ENCODE measurements at regions not wholly inside any gene's neighbourhood (a gene's known extent, or its start where the extent isn't known, plus 50 kb on each side); places are given as distances from the start of the nearest gene placed in this dataset.

DNA sequence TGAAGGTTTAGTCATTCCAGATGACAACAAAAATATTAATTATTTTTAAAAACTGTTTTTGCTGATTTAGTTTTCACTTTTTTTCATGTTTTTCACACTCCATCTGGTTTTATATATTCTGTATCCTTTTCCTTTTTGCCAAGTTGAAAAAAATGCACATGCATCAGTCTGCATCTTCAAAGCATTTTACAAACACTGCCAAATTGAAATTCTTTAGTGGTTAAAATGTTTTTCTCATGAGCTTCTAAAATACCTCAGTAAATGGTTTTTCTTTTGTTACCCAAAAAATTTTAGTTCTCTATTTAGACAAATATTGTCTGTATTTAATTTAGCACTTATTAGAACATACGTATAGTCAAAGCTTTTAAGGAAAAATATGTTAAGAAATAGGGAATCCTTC is 386.9 kb upstream of the HSF2 start:
- WGBS, 2 donors, result 91 to 94% methylated on average over 1 of the region's 1 CpG
- H3K4me1 ChIP-seq (ENCODE audit: control insufficient read depth in 2 of 2, insufficient read depth in 2 of 2, low read length in 1 of 2), result no peaks in the 10 kb centered on the region
- H3K27ac ChIP-seq (ENCODE audit: low read depth in 2 of 2, low read length in 1 of 2), result no peak overlapping the region
- no peak overlapping the region for H3K4me3 ChIP-seq (ENCODE audit: low read depth in 1 of 2, low read length in 2 of 2)
- H3K27me3 ChIP-seq (ENCODE audit: control insufficient read depth in 1 of 2, insufficient read depth in 2 of 2, low read length in 2 of 2), result no peaks in the 10 kb centered on the region
- no peaks in the 10 kb centered on the region for H3K36me3 ChIP-seq (ENCODE audit: control insufficient read depth in 2 of 2, insufficient read depth in 2 of 2, low read length in 1 of 2)
- H3K9me3 ChIP-seq (ENCODE audit: control insufficient read depth in 2 of 2, insufficient read depth in 1 of 2, low read depth in 1 of 2, low read length in 1 of 2), result no peaks in the 10 kb centered on the region

- H3K4me1 ChIP-seq (ENCODE audit: control insufficient read depth in 2 of 2, insufficient read depth in 2 of 2, low read length in 1 of 2), result no peaks in the 10 kb centered on the region
- 93% methylated on average over 3 of the region's 3 CpGs for WGBS, 2 donors
- H3K9me3 ChIP-seq (ENCODE audit: control insufficient read depth in 2 of 2, insufficient read depth in 1 of 2, low read depth in 1 of 2, low read length in 1 of 2), result no peaks in the 10 kb centered on the region
- H3K36me3 ChIP-seq (ENCODE audit: control insufficient read depth in 2 of 2, insufficient read depth in 2 of 2, low read length in 1 of 2), result no peaks in the 10 kb centered on the region
- H3K27ac ChIP-seq (ENCODE audit: low read depth in 2 of 2, low read length in 1 of 2), result no peak overlapping the region
- H3K27me3 ChIP-seq (ENCODE audit: control insufficient read depth in 1 of 2, insufficient read depth in 2 of 2, low read length in 2 of 2), result no peaks in the 10 kb centered on the region
- H3K4me3 ChIP-seq (ENCODE audit: low read depth in 1 of 2, low read length in 2 of 2), result no peak overlapping the region
These were observed 384.5 kb upstream of the HSF2 start for GRCh38 chr6:122014961-122015360.

DNA sequence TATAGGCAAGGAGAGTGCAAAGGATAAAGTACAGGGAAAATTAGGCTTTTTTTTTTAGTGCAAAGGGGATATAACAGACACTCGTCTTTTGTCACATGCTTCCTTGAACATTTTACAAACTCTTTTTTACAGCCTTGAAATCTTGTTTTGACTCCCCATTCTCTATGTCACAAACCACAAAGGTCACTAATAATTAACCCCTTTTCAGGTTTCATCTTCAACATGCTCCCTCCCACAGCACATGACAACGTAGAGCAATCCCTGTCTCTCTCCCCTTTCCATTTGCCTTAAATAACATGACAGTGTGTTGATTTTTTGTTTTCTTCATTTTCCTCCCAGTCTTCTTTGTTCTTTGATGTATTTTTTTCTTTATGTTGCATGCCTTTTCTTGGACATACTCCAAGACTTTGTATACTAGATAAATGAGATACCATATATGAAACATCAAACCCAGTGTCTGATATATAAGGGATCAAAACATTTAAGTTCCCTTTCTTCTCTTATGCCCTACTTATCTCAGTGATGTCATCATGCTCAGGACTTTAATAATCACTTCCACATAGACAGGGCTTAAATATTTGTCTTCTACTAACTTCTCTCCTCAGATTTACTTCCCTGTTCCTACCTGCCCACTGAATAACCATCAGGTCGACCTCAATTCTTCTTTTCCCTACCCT is 378.7 kb upstream of the HSF2 start:
- no peak overlapping the region for H3K4me3 ChIP-seq (ENCODE audit: low read depth in 1 of 2, low read length in 2 of 2)
- H3K4me1 ChIP-seq (ENCODE audit: control insufficient read depth in 2 of 2, insufficient read depth in 2 of 2, low read length in 1 of 2), result no peaks in the 10 kb centered on the region
- H3K9me3 ChIP-seq (ENCODE audit: control insufficient read depth in 2 of 2, insufficient read depth in 1 of 2, low read depth in 1 of 2, low read length in 1 of 2), result no peaks in the 10 kb centered on the region
- WGBS, 2 donors, result 63 to 67% methylated on average over 3 of the region's 3 CpGs
- no peaks in the 10 kb centered on the region for H3K27me3 ChIP-seq (ENCODE audit: control insufficient read depth in 1 of 2, insufficient read depth in 2 of 2, low read length in 2 of 2)
- no peak overlapping the region for H3K27ac ChIP-seq (ENCODE audit: low read depth in 2 of 2, low read length in 1 of 2)
- no peaks in the 10 kb centered on the region for H3K36me3 ChIP-seq (ENCODE audit: control insufficient read depth in 2 of 2, insufficient read depth in 2 of 2, low read length in 1 of 2)

GRCh38 chr6:122025104-122025503 is 374.3 kb upstream of the HSF2 start:
- no peak overlapping the region for H3K27ac ChIP-seq (ENCODE audit: low read depth in 2 of 2, low read length in 1 of 2)
- WGBS, 2 donors, result 58 to 61% methylated on average over 1 of the region's 1 CpG
- H3K9me3 ChIP-seq (ENCODE audit: control insufficient read depth in 2 of 2, insufficient read depth in 1 of 2, low read depth in 1 of 2, low read length in 1 of 2), result no peaks in the 10 kb centered on the region
- H3K4me1 ChIP-seq (ENCODE audit: control insufficient read depth in 2 of 2, insufficient read depth in 2 of 2, low read length in 1 of 2), result no peaks in the 10 kb centered on the region
- no peak overlapping the region for H3K4me3 ChIP-seq (ENCODE audit: low read depth in 1 of 2, low read length in 2 of 2)
- no peaks in the 10 kb centered on the region for H3K27me3 ChIP-seq (ENCODE audit: control insufficient read depth in 1 of 2, insufficient read depth in 2 of 2, low read length in 2 of 2)
- H3K36me3 ChIP-seq (ENCODE audit: control insufficient read depth in 2 of 2, insufficient read depth in 2 of 2, low read length in 1 of 2), result no peaks in the 10 kb centered on the region

- Histone ChIP-seq H3K27me3 (ENCODE audit: control insufficient read depth in 1 of 2, insufficient read depth in 2 of 2, low read length in 2 of 2) (no peaks in the 10 kb centered on the region), H3K4me1 (ENCODE audit: control insufficient read depth in 2 of 2, insufficient read depth in 2 of 2, low read length in 1 of 2) (no peaks in the 10 kb centered on the region), H3K27ac (ENCODE audit: low read depth in 2 of 2, low read length in 1 of 2) (no peak overlapping the region), H3K36me3 (ENCODE audit: control insufficient read depth in 2 of 2, insufficient read depth in 2 of 2, low read length in 1 of 2) (no peaks in the 10 kb centered on the region), H3K4me3 (ENCODE audit: low read depth in 1 of 2, low read length in 2 of 2) (no peak overlapping the region), H3K9me3 (ENCODE audit: control insufficient read depth in 2 of 2, insufficient read depth in 1 of 2, low read depth in 1 of 2, low read length in 1 of 2) (no peaks in the 10 kb centered on the region)
- 77 to 81% methylated on average over 3 of the region's 3 CpGs for WGBS, 2 donors
These were observed 372.7 kb upstream of the HSF2 start for GRCh38 chr6:122026582-122027369.

GRCh38 chr6:122028933-122029522 is 370.4 kb upstream of the HSF2 start:
- Histone ChIP-seq H3K4me3 (ENCODE audit: low read depth in 1 of 2, low read length in 2 of 2) (no peak overlapping the region), H3K4me1 (ENCODE audit: control insufficient read depth in 2 of 2, insufficient read depth in 2 of 2, low read length in 1 of 2) (no peaks in the 10 kb centered on the region), H3K9me3 (ENCODE audit: control insufficient read depth in 2 of 2, insufficient read depth in 1 of 2, low read depth in 1 of 2, low read length in 1 of 2) (no peaks in the 10 kb centered on the region), H3K27me3 (ENCODE audit: control insufficient read depth in 1 of 2, insufficient read depth in 2 of 2, low read length in 2 of 2) (no peaks in the 10 kb centered on the region), H3K27ac (ENCODE audit: low read depth in 2 of 2, low read length in 1 of 2) (no peak overlapping the region), H3K36me3 (ENCODE audit: control insufficient read depth in 2 of 2, insufficient read depth in 2 of 2, low read length in 1 of 2) (no peaks in the 10 kb centered on the region)
- 44 to 57% methylated on average over 5 of the region's 5 CpGs for WGBS, 2 donors

DNA sequence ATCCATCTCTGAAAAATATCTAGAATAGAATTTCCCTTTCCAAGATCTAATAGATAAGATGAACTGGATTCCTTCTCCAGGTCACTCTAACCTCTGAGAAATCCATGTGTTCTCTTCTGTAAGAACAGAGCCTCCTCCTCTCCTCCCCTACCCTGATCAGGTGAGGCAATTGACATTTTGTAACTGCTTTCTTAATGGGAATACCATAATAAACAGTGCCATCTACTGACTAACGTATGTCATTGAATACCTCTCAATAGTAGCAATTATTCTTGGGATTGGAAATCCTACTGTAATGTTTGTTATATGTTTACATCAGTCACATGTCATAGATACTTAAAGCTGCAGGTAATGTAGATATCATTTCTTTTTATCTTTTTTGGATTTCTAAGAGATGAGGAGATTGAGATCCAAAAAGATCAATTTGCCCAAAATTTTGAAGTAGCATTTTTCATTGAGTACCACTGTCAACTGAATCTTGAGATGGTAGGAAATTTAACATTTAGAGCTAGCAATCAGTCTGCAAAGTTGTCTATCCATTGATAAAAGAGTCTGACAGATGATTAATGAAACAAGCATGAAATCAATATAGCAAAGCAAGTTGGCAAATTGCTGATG is 365.8 kb upstream of the HSF2 start:
- H3K36me3 ChIP-seq (ENCODE audit: control insufficient read depth in 2 of 2, insufficient read depth in 2 of 2, low read length in 1 of 2), result no peaks in the 10 kb centered on the region
- WGBS, 2 donors, result 0 to 1% methylated on average over 1 of the region's 1 CpG
- no peaks in the 10 kb centered on the region for H3K27me3 ChIP-seq (ENCODE audit: control insufficient read depth in 1 of 2, insufficient read depth in 2 of 2, low read length in 2 of 2)
- no peak overlapping the region for H3K4me3 ChIP-seq (ENCODE audit: low read depth in 1 of 2, low read length in 2 of 2)
- H3K9me3 ChIP-seq (ENCODE audit: control insufficient read depth in 2 of 2, insufficient read depth in 1 of 2, low read depth in 1 of 2, low read length in 1 of 2), result no peaks in the 10 kb centered on the region
- no peak overlapping the region for H3K27ac ChIP-seq (ENCODE audit: low read depth in 2 of 2, low read length in 1 of 2)
- H3K4me1 ChIP-seq (ENCODE audit: control insufficient read depth in 2 of 2, insufficient read depth in 2 of 2, low read length in 1 of 2), result no peaks in the 10 kb centered on the region

DNA sequence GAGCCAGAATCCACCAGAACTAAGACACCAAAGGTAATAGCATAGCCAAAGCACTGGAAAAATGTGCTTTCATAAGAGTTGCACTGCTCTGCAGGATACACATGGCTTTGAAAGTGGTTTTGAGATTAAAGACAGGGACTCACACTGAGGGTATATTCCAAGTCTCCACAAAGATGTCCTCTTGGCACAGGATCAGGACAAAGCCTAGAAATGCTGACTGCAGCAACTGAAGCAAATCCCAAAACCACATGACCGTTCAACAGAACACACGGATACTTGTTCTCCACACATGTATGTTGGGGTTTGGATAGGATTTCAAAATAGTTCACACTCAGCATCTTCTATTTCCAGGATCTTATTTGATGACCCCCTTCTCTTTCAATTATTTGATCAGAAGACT is 364.3 kb upstream of the HSF2 start:
- Histone ChIP-seq H3K27me3 (ENCODE audit: control insufficient read depth in 1 of 2, insufficient read depth in 2 of 2, low read length in 2 of 2) (no peaks in the 10 kb centered on the region), H3K4me3 (ENCODE audit: low read depth in 1 of 2, low read length in 2 of 2) (no peak overlapping the region), H3K4me1 (ENCODE audit: control insufficient read depth in 2 of 2, insufficient read depth in 2 of 2, low read length in 1 of 2) (no peaks in the 10 kb centered on the region), H3K36me3 (ENCODE audit: control insufficient read depth in 2 of 2, insufficient read depth in 2 of 2, low read length in 1 of 2) (no peaks in the 10 kb centered on the region), H3K27ac (ENCODE audit: low read depth in 2 of 2, low read length in 1 of 2) (no peak overlapping the region), H3K9me3 (ENCODE audit: control insufficient read depth in 2 of 2, insufficient read depth in 1 of 2, low read depth in 1 of 2, low read length in 1 of 2) (no peaks in the 10 kb centered on the region)
- 68 to 77% methylated on average over 2 of the region's 2 CpGs for WGBS, 2 donors

DNA sequence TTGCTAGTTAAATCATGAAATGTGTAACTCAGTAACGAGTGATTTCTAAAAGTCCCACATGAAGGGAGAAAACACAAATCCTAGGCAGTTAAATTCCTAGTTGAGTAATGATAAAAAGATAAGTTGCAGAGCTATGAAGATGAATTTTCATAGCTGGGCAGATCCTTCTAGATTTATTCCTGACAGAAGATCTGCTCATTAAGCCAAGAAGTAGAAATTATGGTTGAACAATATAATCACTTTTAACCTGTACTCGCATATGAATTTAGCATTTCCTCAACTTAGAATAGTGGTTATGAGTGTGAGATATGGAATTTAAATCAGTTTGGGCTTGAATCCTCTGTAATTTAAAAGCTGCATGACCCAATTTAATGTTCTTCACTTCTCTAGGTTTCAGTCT is 359.2 kb upstream of the HSF2 start:
- Histone ChIP-seq H3K27ac (ENCODE audit: low read depth in 2 of 2, low read length in 1 of 2) (no peak overlapping the region), H3K36me3 (ENCODE audit: control insufficient read depth in 2 of 2, insufficient read depth in 2 of 2, low read length in 1 of 2) (no peaks in the 10 kb centered on the region), H3K27me3 (ENCODE audit: control insufficient read depth in 1 of 2, insufficient read depth in 2 of 2, low read length in 2 of 2) (no peaks in the 10 kb centered on the region), H3K4me3 (ENCODE audit: low read depth in 1 of 2, low read length in 2 of 2) (no peak overlapping the region), H3K9me3 (ENCODE audit: control insufficient read depth in 2 of 2, insufficient read depth in 1 of 2, low read depth in 1 of 2, low read length in 1 of 2) (no peaks in the 10 kb centered on the region), H3K4me1 (ENCODE audit: control insufficient read depth in 2 of 2, insufficient read depth in 2 of 2, low read length in 1 of 2) (no peaks in the 10 kb centered on the region)
- WGBS, 2 donors, result 80 to 85% methylated on average over 2 of the region's 2 CpGs

All from esophagus (tissue), 2 donors.